B cell (primary cell): ENCODE measurements at regions not wholly inside any gene's neighbourhood (a gene's known extent, or its start where the extent isn't known, plus 50 kb on each side); places are given as distances from the start of the nearest gene placed in this dataset.

Source experiments
- CTCF ChIP-seq: fragments of 200-600 bp; IDR thresholded peaks from one replicate; pipeline ENCODE4 v1.8.0; 2022; ENCODE audit warnings: antibody characterized with exemption, mild to moderate bottlenecking
- EZH2 ChIP-seq: IDR thresholded peaks from 2 replicates; pipeline ENCODE4 v1.6.1; 2012; ENCODE audit warnings: borderline replicate concordance, low read depth, mild to moderate bottlenecking, moderate library complexity, low read length; ENCODE audit not compliant: insufficient read depth, poor library complexity, severe bottlenecking

- TF ChIP-seq CTCF (no peak), EZH2 (no peak)
Measured at GRCh38 chr5:17837757-17838156, 203.5 kb downstream of the TAF11L14 start.
